Esophagus squamous epithelium (tissue), 5 donors: ENCODE measurements at regions not wholly inside any gene's neighbourhood (a gene's known extent, or its start where the extent isn't known, plus 50 kb on each side); places are given as distances from the start of the nearest gene placed in this dataset.

Experiments used
- DNase-seq: peaks from one replicate; lab custom pipeline; 2025; lab: John Stamatoyannopoulos, UW
- H3K27ac ChIP-seq, 4 donors: fragments of 200-600 bp; sonication (generic); one replicate each; pipeline ENCODE4 v1.5.1; 2016 to 2019; ENCODE audit warnings: mild to moderate bottlenecking in 1 of 4
- H3K27me3 ChIP-seq, 4 donors: fragments of 200-600 bp; sonication (generic); 1 replicate in 3 of 4; 2 replicates in 1 of 4; pipeline versions ENCODE4 v1.5.1 to v1.6.0; 2017 to 2021; ENCODE audit warnings: antibody characterized with exemption in 1 of 4
- H3K36me3 ChIP-seq, 3 donors: fragments of 200-600 bp; sonication (generic); one replicate each; pipeline ENCODE4 v1.5.1; 2016 to 2019
- H3K4me1 ChIP-seq, 3 donors: fragments of 200-600 bp; sonication (generic); one replicate each; pipeline ENCODE4 v1.5.1; 2017 to 2019
- H3K4me3 ChIP-seq, 4 donors: fragments of 200-600 bp; sonication (generic); 1 replicate in 3 of 4; 2 replicates in 1 of 4; pipeline ENCODE4 v1.5.1; 2016 to 2019; ENCODE audit warnings: mild to moderate bottlenecking in 2 of 4, moderate library complexity in 1 of 4
- H3K9me3 ChIP-seq, 3 donors: fragments of 200-600 bp; sonication (generic); one replicate each; pipeline ENCODE4 v1.5.1; 2016 to 2019
- CTCF ChIP-seq, 6 experiments: fragments of 450-650 bp in 4 of 6; fragments of 200-600 bp in 2 of 6; sonication (generic) in 2 of 6; IDR thresholded peaks; one replicate each; pipeline ENCODE4 v1.5.1; 2016 to 2019; ENCODE audit warnings: antibody characterized with exemption in 6 of 6, mild to moderate bottlenecking in 4 of 6, moderate library complexity in 4 of 6
- POLR2A ChIP-seq, 4 donors: fragments of 450-650 bp; IDR thresholded peaks; one replicate each; pipeline ENCODE4 v1.6.1; 2017; ENCODE audit warnings: antibody characterized with exemption in 4 of 4, mild to moderate bottlenecking in 4 of 4, moderate library complexity in 3 of 4
- WGBS, 2 donors: methylation state at CpG; one replicate each; pipeline ENCODE4 v1.1.5; 2018; 5-methylcytosine and 5-hydroxymethylcytosine counted together
- intact Hi-C: fragments of 100-400 bp; cut with DNase I; formaldehyde crosslinking; loops from one replicate; pipeline ENCODE4 v1.15.0; 2022
- donor health status: DM: yes; HTN: yes; CAD: no.

GRCh38 chr4:31089815-31090214 is 369.6 kb downstream of the PCDH7 start:
- H3K4me1 ChIP-seq = no peaks in the 10 kb centered on the region
- no peak for TF ChIP-seq CTCF (IDR thresholded peaks at IDR 0.05)
- no peak for TF ChIP-seq POLR2A (IDR thresholded peaks at IDR 0.05)
- no peak overlapping the region for H3K4me3 ChIP-seq
- H3K27ac ChIP-seq = no peak overlapping the region
- no peak for DNase-seq
- H3K36me3 ChIP-seq = no peaks in the 10 kb centered on the region
- 70 to 76% methylated on average over 6 of the region's 6 CpGs for WGBS, 2 donors
- intact Hi-C loops = no loop called here
- no peaks in the 10 kb centered on the region for H3K9me3 ChIP-seq
- H3K27me3 ChIP-seq = no peaks in the 10 kb centered on the region

- Histone ChIP-seq H3K27ac (no peak overlapping the region), H3K9me3 (no peaks in the 10 kb centered on the region), H3K4me3 (no peak overlapping the region), H3K36me3 (no peaks in the 10 kb centered on the region), H3K27me3 (no peaks in the 10 kb centered on the region), H3K4me1 (peaks cover 0 to 6% (median 0%) of the 10 kb centered on the region in 3 donors)
- WGBS, 2 donors = 56 to 58% methylated on average over 2 of the region's 2 CpGs
- no peak for DNase-seq
- intact Hi-C loops = no loop called here
- TF ChIP-seq POLR2A (IDR thresholded peaks at IDR 0.05) = no peak
- TF ChIP-seq CTCF (IDR thresholded peaks at IDR 0.05) = no peak
Observed at GRCh38 chr4:31094474-31094873, 374.3 kb downstream of the PCDH7 start.

- DNase-seq = no peak
- Histone ChIP-seq H3K9me3 (no peaks in the 10 kb centered on the region), H3K4me1 (peaks cover 0 to 11% (median 0%) of the 10 kb centered on the region in 3 donors), H3K4me3 (no peak overlapping the region), H3K27me3 (no peaks in the 10 kb centered on the region), H3K27ac (no peak overlapping the region), H3K36me3 (no peaks in the 10 kb centered on the region)
- no peak for TF ChIP-seq CTCF (IDR thresholded peaks at IDR 0.05)
- TF ChIP-seq POLR2A (IDR thresholded peaks at IDR 0.05) = no peak
- WGBS, 2 donors = 59 to 80% methylated on average over 6 of the region's 6 CpGs
- intact Hi-C loops = no loop called here
Observed at GRCh38 chr4:31097999-31098398, 377.8 kb downstream of the PCDH7 start.

- intact Hi-C loops = no loop called here
- WGBS, 2 donors = 67 to 80% methylated on average over 1 of the region's 1 CpG
- TF ChIP-seq POLR2A (IDR thresholded peaks at IDR 0.05) (no peak), CTCF (IDR thresholded peaks at IDR 0.05) (no peak)
- Histone ChIP-seq H3K4me3 (no peak overlapping the region), H3K4me1 (peaks cover 0 to 11% (median 0%) of the 10 kb centered on the region in 3 donors), H3K9me3 (no peaks in the 10 kb centered on the region), H3K36me3 (no peaks in the 10 kb centered on the region), H3K27me3 (no peaks in the 10 kb centered on the region), H3K27ac (no peak overlapping the region)
- no peak for DNase-seq
Observed at GRCh38 chr4:31100536-31100935, 380.4 kb downstream of the PCDH7 start.

GRCh38 chr4:31104043-31104442 is 383.9 kb downstream of the PCDH7 start:
- intact Hi-C loops = no loop called here
- 76 to 79% methylated on average over 1 of the region's 1 CpG for WGBS, 2 donors
- no peak for TF ChIP-seq CTCF (IDR thresholded peaks at IDR 0.05)
- TF ChIP-seq POLR2A (IDR thresholded peaks at IDR 0.05) = no peak
- Histone ChIP-seq H3K27me3 (no peaks in the 10 kb centered on the region), H3K4me1 (peaks cover 0 to 9% (median 0%) of the 10 kb centered on the region in 3 donors), H3K9me3 (no peaks in the 10 kb centered on the region), H3K4me3 (no peak overlapping the region), H3K27ac (no peak overlapping the region), H3K36me3 (no peaks in the 10 kb centered on the region)
- no peak for DNase-seq
